GM21825 (cell line): ENCODE measurements at regions not wholly inside any gene's neighbourhood (a gene's known extent, or its start where the extent isn't known, plus 50 kb on each side); places are given as distances from the start of the nearest gene placed in this dataset.

Experiments used
- ATAC-seq: cut with Tn5 transposase; IDR thresholded peaks from one replicate; pipeline ENCODE4 v1.9.1; 2021; ENCODE audit warnings: mild to moderate bottlenecking, moderate library complexity; ENCODE audit not compliant: unreplicated experiment

- no peak for ATAC-seq
Observed at GRCh38 chr16:17617021-17617552, 146.3 kb upstream of the XYLT1 start.

- ATAC-seq, result no peak
Observed at GRCh38 chr16:17612336-17612735, 141.6 kb upstream of the XYLT1 start.

GRCh38 chr16:17607609-17608008, 136.8 kb upstream of the XYLT1 start:
- no peak for ATAC-seq

GRCh38 chr16:17607075-17607509, 136.3 kb upstream of the XYLT1 start:
- no peak for ATAC-seq

- ATAC-seq, result no peak
Observed at GRCh38 chr16:17606460-17606859, 135.7 kb upstream of the XYLT1 start.

- ATAC-seq, result no peak
Observed at GRCh38 chr16:17605784-17606183, 135.0 kb upstream of the XYLT1 start.

- ATAC-seq, result no peak
Observed at GRCh38 chr16:17603626-17604025, 132.9 kb upstream of the XYLT1 start.

- ATAC-seq, result no peak
Observed at GRCh38 chr16:17602678-17603077, 131.9 kb upstream of the XYLT1 start.

- no peak for ATAC-seq
Observed at GRCh38 chr16:17598968-17599367, 128.2 kb upstream of the XYLT1 start.

- no peak for ATAC-seq
Observed at GRCh38 chr16:17591655-17592405, 121.1 kb upstream of the XYLT1 start.

- ATAC-seq, result no peak
Observed at GRCh38 chr16:17590711-17591654, 120.2 kb upstream of the XYLT1 start.

- no peak for ATAC-seq
Observed at GRCh38 chr16:17589898-17590297, 119.1 kb upstream of the XYLT1 start.

- ATAC-seq, result no peak
Observed at GRCh38 chr16:17585449-17586074, 114.8 kb upstream of the XYLT1 start.

GRCh38 chr16:17578981-17579874, 108.5 kb upstream of the XYLT1 start:
- ATAC-seq, result no peak

- no peak for ATAC-seq
Observed at GRCh38 chr16:17574256-17574655, 103.5 kb upstream of the XYLT1 start.

GRCh38 chr16:17572145-17572544, 101.4 kb upstream of the XYLT1 start:
- ATAC-seq, result no peak

GRCh38 chr16:17571499-17572093, 100.8 kb upstream of the XYLT1 start:
- ATAC-seq, result no peak

GRCh38 chr16:17568239-17568638, 97.5 kb upstream of the XYLT1 start:
- no peak for ATAC-seq

- ATAC-seq, result no peak
Observed at GRCh38 chr16:17567455-17567854, 96.7 kb upstream of the XYLT1 start.
